ENCODE measurements at regions not wholly inside any gene's neighbourhood (a gene's known extent, or its start where the extent isn't known, plus 50 kb on each side); places are given as distances from the start of the nearest gene placed in this dataset.
"Not testable (repeated sequence)": the region's sequence is repeated elsewhere in the genome, so short reads cannot be mapped to it uniquely, and the experiment has no call there.

GRCh38 chr1:199472978-199473377 is 554.5 kb upstream of the NR5A2 start:
- no peak for DNase-seq

- no peak for DNase-seq
These were observed 552.8 kb upstream of the NR5A2 start for GRCh38 chr1:199474738-199475137.

- DNase-seq, result no peak
These were observed 545.1 kb upstream of the NR5A2 start for GRCh38 chr1:199482426-199482825.

- DNase-seq, result no peak
These were observed 537.9 kb upstream of the NR5A2 start for GRCh38 chr1:199489594-199489993.

- no peak for DNase-seq
These were observed 536.6 kb upstream of the NR5A2 start for GRCh38 chr1:199490769-199491527.

- DNase-seq, result no peak
These were observed 532.1 kb upstream of the NR5A2 start for GRCh38 chr1:199495432-199495831.

DNA sequence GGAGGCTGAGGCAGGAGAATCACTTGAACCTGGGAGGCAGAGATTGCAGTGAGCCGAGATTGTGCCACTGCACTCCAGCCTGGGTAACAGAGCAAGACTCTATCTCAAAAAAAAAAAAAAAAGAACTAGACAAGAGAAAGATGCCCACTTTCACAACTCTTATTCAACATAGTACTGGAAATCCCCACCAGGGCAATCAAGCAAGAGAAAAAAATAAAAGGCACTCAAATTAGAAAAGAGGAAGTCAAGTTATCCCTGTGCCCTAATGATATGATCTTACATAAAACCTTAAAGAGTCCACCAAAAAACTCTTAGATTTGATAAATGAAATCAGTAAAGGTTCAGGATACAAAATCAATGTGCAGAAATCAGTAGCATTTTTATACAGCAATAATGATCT is 528.7 kb upstream of the NR5A2 start:
- DNase-seq, result not testable (repeated sequence)

- no peak for DNase-seq
These were observed 519.4 kb upstream of the NR5A2 start for GRCh38 chr1:199508072-199508471.

- DNase-seq, result no peak
These were observed 518.9 kb upstream of the NR5A2 start for GRCh38 chr1:199508653-199509052.

DNA sequence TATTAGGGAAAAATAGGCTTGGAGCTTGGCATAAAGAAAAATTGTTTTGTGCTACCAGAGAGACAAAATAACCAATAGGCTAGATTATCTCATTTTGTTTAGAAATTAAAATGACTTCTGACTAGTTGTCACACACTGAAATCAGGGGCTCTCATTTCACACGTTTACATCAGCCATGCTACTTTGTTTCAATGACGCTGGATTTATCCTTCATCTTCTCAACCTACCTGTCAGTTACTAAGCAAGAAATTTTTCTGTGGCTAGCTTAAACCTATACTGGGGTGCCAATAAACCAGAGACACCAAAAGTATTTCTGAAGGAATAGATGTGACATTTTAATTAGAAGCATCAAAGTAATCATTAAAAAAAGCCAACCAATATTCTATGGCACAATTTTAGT is 518.1 kb upstream of the NR5A2 start:
- no peak for DNase-seq

- DNase-seq, result no peak
These were observed 517.2 kb upstream of the NR5A2 start for GRCh38 chr1:199510314-199510713.

DNA sequence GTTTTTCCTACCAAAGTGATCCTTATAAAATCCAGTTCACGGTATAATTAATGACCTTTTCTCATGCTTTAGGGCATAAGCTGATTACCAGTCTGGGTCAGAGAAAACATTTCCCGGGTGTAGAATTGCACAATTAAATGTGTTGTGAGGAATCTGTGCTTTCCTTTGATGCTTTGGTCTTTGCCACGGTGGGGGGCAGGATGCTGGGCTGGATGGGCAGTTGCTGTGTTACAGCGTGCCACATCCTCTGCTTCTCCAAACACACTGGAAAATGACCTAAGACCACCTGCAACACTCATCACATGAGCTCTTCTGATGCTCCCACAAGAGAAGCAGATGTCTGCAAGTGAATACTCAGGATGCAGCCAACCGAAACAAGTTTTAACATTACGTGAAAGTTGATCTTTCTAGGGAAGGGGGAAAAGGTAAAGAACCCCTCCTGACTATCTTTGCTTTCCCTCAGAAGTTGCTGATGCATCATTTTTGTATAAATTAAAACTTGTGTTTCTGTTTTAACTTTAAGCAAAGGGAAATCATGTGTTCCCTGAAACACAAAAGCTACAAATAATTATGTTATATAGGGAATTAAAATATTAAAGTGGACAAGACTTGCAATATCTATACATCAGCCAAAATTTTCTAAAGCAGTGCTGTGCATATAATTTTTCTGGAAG is 515.3 kb upstream of the NR5A2 start:
- DNase-seq, result no peak

GRCh38 chr1:199515261-199515660 is 512.2 kb upstream of the NR5A2 start:
- DNase-seq, result no peak

GRCh38 chr1:199522338-199522737 is 505.2 kb upstream of the NR5A2 start:
- DNase-seq, result no peak

GRCh38 chr1:199522936-199523335 is 504.6 kb upstream of the NR5A2 start:
- DNase-seq, result no peak

DNA sequence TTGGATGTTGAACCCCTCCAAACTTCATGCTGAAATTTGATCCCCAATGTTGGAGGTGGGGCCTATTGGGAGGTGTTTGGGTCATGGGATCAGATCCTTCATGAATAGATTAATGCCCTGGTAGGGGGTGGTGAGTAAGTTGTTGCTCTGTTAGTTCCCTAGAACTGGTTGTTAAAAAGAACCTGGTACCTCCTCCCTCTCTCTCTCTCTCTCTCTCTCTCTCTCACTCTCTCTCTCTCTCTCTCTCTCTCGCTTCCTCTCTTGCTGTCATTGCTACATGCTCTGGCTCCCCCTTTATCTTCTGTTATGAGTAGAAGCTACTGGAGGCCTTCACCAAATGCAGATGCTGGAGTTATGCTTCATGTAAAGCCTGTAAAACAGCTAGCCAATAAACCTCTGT is 498.2 kb upstream of the NR5A2 start:
- no peak for DNase-seq

DNA sequence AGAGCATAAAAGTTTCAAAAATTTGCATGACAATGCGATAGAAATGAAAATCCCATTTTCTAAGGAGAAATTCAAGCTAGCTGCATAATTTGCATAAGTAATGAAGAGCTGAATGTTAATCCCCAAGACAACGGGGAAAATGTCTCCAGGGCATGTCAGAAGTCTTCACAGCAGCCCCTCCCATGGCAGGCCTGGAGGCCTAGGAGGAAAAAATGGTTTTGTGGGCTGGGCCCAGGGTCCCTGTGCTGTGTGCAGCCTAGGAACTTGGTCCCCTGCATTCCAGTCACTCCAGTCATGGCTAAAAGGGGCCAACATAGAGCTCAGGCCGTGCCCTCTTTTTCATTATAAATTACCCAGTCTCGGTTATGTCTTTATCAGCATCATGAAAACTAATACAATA is 494.1 kb upstream of the NR5A2 start:
- not testable (repeated sequence) for DNase-seq

DNA sequence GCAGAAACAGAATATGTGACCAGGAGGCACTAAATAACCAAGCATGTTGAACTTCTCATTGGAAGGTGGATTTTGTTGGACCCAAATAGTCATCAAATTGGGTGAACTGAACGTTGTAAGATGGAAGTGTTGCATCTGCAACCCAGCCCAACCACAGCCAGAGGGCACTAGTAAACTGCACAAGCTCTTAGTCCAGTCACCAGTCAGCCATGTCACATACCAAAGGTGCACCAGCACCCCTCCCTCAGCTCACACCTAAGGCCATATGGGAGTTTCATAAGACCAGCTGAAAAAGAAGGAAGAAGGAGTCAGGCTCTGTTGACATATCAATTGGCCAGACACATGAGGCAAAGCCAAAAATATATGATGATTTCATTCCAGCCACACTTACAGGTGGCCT is 481.7 kb upstream of the NR5A2 start:
- DNase-seq, result no peak

- DNase-seq, result no peak
These were observed 481.2 kb upstream of the NR5A2 start for GRCh38 chr1:199546323-199546722.

- no peak for DNase-seq
These were observed 478.1 kb upstream of the NR5A2 start for GRCh38 chr1:199549421-199549820.

GRCh38 chr1:199550199-199551065 is 477.1 kb upstream of the NR5A2 start:
- no peak for DNase-seq

- DNase-seq, result no peak
These were observed 475.4 kb upstream of the NR5A2 start for GRCh38 chr1:199551967-199552565.

DNA sequence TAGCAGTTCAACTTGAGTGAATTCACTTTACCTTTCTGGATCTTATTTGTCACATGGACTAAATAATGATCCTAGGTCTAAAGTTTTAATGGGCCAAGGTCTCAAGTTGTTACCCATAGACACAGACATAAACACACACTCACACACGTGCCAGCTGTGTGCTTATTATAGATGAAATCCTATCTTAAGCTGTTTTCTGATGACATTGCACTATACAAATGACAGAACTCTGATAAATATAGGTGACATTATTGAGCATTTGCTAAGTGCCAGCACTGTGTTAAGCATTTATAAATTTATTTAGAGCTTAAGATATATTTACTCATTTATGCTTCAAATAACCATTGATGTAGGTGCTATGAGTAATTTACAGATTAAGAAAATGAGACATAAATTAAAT is 474.4 kb upstream of the NR5A2 start:
- DNase-seq, result no peak
